Activated CD8-positive, alpha-beta memory T cell treated with anti-CD3 and anti-CD28 coated beads for 48 hours (primary cell): ENCODE measurements at regions not wholly inside any gene's neighbourhood (a gene's known extent, or its start where the extent isn't known, plus 50 kb on each side); places are given as distances from the start of the nearest gene placed in this dataset.
"Not testable (repeated sequence)": the region's sequence is repeated elsewhere in the genome, so short reads cannot be mapped to it uniquely, and the experiment has no call there.

Source experiments
- DNase-seq, 3 experiments: peaks; one replicate each; pipeline ENCODE4 v3.0.0-alpha.2; 2020; ENCODE audit warnings: low read depth in 2 of 3, low spot score in 2 of 3

- no peak for DNase-seq
Measured at GRCh38 chr5:158519433-158520021, 580.2 kb downstream of the EBF1 start.

GRCh38 chr5:158516521-158516920 is 583.2 kb downstream of the EBF1 start:
- DNase-seq = no peak

GRCh38 chr5:158514986-158515359 is 584.7 kb downstream of the EBF1 start:
- no peak for DNase-seq

GRCh38 chr5:158514319-158514985 is 585.3 kb downstream of the EBF1 start:
- DNase-seq = no peak

DNA sequence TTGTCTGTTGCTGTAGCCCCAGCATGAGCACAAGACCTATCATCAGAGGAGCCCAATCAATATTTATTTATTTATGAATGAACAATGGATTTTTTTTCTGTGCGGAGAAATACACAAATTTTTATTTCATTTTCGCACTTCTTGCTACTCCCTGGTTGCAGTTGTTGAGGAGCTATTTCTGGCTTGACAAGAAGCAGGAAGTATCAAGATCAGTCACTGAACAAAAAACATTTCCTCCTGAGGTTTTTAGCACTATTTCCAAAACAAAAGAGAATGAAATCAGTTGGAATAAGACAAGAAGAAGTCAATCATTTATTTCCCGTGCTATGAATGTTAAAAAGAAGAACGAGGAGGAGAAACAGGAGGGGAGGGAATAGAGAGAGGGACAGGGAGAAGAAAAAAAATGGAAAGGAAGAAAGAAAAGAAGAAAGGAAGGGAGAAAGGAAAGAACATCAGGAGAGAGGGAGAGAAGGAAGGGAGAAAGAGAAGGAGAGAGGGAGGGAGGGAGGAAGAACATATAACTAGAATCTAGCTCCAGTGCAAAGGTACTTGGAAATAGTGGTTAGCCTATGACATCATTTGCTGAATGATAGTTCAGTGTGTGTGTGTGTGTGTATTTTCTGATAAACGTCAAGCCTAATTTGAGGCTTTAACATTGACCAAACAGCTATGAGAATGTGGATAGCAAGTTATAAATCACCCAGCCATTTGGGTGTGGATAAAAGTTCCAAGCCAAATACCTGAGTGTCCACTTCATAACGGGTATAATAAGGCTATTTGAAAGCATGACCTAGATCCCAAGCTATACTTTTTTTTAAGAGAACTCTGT is 586.0 kb downstream of the EBF1 start:
- no peak for DNase-seq

DNA sequence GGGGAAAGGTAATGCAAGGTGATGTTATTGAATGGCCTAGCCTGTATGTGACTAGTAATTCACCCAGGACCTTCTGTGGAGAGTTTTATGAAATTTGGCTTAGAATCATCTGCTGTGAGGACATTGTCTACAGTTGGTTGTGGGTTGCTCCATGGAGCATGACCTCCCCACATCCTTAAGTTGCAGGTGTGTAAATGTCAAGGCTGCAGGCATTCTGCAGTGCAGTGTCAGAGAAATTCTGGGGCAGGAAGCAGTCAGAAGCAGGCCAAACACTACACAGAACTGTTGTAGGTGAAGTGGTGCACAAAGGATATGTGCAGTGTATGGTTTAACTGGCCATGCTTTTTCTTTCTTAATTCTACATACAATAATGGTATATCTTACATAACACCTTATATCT is 588.3 kb downstream of the EBF1 start:
- no peak for DNase-seq

DNA sequence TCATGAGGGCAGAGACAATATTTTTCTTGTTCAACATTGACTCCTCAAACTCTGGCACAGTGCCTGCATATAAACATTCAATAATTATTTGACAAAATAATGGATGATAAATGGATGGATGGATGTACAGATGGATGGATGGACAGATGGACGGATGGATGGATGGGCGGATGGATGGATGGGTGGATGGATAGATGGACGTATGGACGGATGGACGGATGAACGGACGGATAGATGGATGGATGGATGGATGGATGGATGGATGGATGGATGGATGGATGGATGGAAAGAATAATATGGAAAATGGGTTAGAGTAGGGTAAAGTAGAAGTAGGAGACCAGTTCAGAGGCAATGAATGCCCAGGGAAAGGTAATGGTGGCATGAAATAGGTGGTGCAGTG is 589.2 kb downstream of the EBF1 start:
- DNase-seq = no peak

DNA sequence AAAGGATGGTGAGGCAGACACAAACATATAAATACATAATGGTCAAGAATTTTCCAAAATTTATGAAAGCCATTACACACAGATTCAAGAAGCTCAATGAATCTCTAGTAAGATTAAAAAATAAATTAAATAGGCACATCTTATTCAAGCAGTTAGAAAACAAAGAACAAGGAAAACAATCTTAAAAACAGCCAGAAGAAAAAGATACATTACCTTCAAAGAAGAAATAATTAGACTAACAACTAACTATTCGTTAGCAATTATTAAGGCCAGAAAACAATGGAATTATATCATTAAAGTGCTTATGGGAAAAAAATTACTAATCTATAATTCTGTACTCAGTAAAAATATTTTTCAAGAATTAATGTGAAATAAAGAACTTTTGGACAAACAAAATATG is 593.1 kb downstream of the EBF1 start:
- DNase-seq = no peak

GRCh38 chr5:158502686-158503085 is 597.0 kb downstream of the EBF1 start:
- no peak for DNase-seq

DNA sequence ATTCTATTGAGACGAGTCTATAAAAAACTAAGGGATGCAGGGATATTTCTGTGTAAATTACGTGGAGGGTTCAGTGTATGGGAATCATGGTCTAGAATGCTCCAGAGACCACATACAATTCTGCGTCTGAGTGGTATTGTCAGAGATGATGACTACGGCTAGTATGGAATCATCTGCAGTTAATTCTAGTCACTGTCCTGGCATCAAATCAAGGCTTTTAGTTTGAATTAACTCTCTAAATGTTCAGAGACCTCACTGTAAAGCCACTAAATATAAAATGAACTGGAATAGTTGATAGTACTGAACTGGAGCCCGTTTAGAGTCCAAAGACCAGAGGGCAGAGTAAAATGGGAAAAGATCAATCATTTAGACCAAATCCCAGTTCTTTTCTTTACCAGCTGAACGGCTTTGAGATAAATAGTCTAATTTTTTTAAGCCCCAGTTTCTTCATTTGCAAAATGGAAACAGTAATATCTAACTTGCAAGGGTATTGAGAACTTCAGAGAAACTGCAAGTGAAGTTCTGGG is 599.8 kb downstream of the EBF1 start:
- no peak for DNase-seq

DNA sequence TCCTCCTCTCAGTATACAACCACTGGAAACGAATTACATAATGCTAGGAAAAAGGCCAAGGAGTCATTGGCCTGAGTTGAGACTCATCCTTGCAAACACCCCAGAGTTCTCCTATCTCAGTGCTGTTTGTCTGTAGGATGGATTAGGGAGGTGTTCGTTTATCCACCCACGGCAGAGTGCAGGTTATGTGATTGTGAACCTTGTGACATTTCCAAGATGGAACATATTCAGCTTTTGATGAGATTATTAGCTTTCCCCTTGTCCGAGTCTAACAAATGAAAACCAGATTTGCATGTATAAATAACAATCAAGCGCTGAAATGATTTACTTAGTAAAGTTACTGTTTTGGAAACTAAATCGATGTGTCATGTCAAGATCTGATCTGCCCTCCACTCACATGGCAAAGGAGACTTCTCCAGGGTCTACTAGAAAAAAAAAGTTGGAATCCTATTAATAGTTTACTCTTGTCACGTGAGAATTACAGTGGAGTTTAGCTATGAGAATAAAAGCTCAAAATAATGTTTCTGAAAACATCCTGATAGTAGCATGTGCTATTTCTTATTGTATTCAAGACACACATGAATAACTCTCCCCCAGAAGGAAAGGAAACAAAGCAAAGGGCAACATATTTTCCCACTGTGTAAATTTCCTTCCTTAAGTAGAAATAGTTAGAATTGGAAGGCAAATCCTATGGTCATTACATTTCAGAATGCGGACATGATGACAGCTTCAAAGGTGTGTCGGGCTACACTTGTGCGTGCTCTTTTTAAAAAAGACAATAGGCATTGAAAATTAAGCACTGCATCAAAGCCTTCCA is 600.4 kb downstream of the EBF1 start:
- no peak for DNase-seq

GRCh38 chr5:158496624-158497023 is 603.1 kb downstream of the EBF1 start:
- no peak for DNase-seq

DNA sequence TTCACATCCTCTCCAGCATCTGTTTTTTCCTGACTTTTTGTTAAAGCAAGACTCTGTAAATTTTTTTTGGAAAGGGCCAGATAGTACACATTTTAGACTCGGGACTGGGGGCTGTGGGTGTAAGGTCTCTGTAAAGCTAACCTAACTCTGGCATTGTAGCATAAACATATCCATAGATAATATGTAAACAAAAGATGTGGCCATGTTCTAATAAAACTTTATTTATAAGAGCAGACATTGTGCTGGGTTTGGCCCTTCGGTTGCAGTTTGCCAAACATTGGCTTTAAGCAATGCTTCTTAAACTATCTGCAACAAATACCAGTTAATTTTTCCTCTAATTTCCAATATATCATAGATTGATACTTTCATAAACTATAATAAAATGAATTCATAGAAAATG is 605.2 kb downstream of the EBF1 start:
- no peak for DNase-seq

DNA sequence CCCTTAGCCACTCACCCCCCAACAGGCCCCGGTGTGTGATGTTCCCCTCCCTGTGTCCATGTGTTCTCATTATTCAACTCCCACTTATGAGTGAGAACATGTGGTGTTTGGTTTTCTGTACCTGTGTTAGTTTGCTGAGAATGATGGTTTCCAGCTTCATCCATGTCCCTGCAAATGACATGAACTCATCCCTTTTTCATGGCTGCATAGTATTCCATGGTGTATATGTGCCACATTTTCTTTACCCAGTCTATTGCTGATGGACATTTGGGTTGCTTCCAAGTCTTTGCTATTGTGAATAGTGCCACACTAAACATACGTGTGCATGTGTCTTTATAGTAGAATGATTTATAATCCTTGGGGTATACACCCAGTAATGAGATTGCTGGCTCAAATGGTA is 605.7 kb downstream of the EBF1 start:
- DNase-seq = not testable (repeated sequence)

GRCh38 chr5:158492841-158493242 is 606.9 kb downstream of the EBF1 start:
- no peak for DNase-seq

DNA sequence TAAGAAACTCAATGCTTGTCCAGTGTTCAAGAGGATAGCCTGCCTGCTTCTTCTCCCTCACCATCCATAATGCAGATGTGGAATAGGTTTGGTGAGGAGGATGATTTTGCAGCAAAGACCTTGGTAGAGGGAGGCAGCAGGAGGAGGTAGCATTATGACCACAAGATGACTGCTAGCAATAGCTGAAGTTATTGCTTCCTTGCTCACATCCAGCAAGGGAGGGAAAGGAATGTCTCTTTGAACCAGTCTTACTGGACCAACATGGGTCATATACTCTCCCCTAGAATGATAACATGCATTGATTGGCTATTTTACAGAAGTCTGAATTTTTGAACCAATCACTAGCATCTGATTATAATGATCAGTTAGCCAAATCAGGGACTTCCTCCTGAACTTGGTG is 607.6 kb downstream of the EBF1 start:
- DNase-seq = no peak

DNA sequence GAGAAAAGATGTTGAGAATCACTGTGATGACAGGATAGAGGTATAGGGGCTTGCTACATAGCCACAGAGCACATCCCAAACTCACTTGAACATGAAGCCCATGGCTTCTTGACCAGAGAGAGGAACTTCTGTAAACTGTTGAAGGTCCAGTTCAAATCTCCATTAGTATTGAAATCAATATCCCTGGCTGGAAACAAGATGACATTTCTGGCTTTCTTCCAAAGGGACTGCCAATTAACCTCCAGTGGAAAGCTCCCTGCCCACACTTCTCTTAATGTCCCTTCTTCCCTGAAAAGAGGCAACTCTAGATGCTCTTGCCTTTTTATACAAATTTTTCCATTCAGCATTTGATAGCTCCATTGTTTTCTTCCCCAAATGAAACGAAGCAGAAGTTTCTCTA is 612.1 kb downstream of the EBF1 start:
- DNase-seq = no peak

GRCh38 chr5:158487156-158487555 is 612.6 kb downstream of the EBF1 start:
- no peak for DNase-seq

- no peak for DNase-seq
Measured at GRCh38 chr5:158486566-158486965, 613.1 kb downstream of the EBF1 start.

GRCh38 chr5:158485604-158486081 is 614.1 kb downstream of the EBF1 start:
- no peak for DNase-seq

DNA sequence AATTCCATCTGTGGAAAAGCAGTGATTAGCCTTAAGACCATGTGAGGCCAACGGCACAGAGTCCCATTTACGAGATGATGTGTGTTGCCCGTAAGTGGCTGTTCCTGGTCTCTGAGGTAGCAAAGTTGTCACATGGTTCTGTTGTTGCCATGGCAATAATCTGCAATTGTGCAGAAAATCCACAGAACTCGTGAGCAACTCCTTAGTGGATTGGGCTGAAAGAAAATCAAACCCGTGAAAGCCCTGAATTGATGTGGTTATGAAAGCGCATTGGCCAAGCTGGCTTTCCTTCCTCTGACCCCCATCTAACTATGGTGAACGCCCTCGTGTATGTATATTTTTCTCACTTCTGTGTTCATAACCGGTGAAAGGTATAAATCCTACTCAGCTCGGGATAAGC is 614.7 kb downstream of the EBF1 start:
- DNase-seq = no peak
